Astrocyte (in vitro differentiated cells and primary cell): ENCODE measurements at regions not wholly inside any gene's neighbourhood (a gene's known extent, or its start where the extent isn't known, plus 50 kb on each side); places are given as distances from the start of the nearest gene placed in this dataset.
"Not testable (repeated sequence)": the region's sequence is repeated elsewhere in the genome, so short reads cannot be mapped to it uniquely, and the experiment has no call there.

ENCODE experiments used
- DNase-seq: peaks from one replicate; pipeline ENCODE4 v3.0.0-alpha.2; 2010; ENCODE audit warnings: low read depth
- FAIRE-seq: peaks from 2 replicates; lab custom pipeline; 2011; peaks lifted over from hg19 to GRCh38; lab: Jason Lieb, UNC
- H2AFZ ChIP-seq: 2 replicates; pipeline ENCODE4 v1.6.0; 2012; ENCODE audit warnings: low read depth, low read length, inconsistent platforms
- H3K27ac ChIP-seq: 2 replicates; pipeline ENCODE4 v1.5.1; 2011; ENCODE audit warnings: low read depth, low read length, inconsistent platforms
- H3K27me3 ChIP-seq: 2 replicates; pipeline ENCODE4 v1.6.0; 2011; ENCODE audit warnings: low read length, inconsistent platforms; ENCODE audit not compliant: insufficient read depth
- H3K36me3 ChIP-seq: 2 replicates; pipeline ENCODE4 v1.5.1; 2011; ENCODE audit warnings: low read length, inconsistent platforms; ENCODE audit not compliant: insufficient read depth
- H3K4me1 ChIP-seq: 2 replicates; pipeline ENCODE4 v1.5.1; 2011; ENCODE audit warnings: low read length, inconsistent platforms; ENCODE audit not compliant: insufficient read depth
- H3K4me2 ChIP-seq: 2 replicates; pipeline ENCODE4 v1.6.0; 2012; ENCODE audit warnings: low read length, inconsistent platforms
- H3K4me3 ChIP-seq: 2 replicates; pipeline ENCODE4 v1.5.1; 2011; ENCODE audit warnings: low read depth, mild to moderate bottlenecking, low read length, inconsistent platforms; ENCODE audit not compliant: insufficient read depth
- H3K79me2 ChIP-seq: 2 replicates; pipeline ENCODE4 v1.6.0; 2012; ENCODE audit warnings: mild to moderate bottlenecking, low read length, inconsistent platforms; ENCODE audit not compliant: insufficient read depth
- H3K9ac ChIP-seq: 2 replicates; pipeline ENCODE4 v1.6.0; 2012; ENCODE audit warnings: mild to moderate bottlenecking, low read length, inconsistent platforms
- H3K9me3 ChIP-seq: 2 replicates; pipeline ENCODE4 v1.5.1; 2012; ENCODE audit warnings: low read depth, mild to moderate bottlenecking, low read length, inconsistent platforms; ENCODE audit not compliant: insufficient read depth
- H4K20me1 ChIP-seq: 2 replicates; pipeline ENCODE4 v1.6.0; 2012; ENCODE audit warnings: low read length, inconsistent platforms; ENCODE audit not compliant: insufficient read depth
- H3K27ac Mint-ChIP-seq: one replicate; pipeline ENCODE4 v1.8.0; 2021; ENCODE audit warnings: mild to moderate bottlenecking, mixed read lengths; ENCODE audit not compliant: unreplicated experiment
- H3K27me3 Mint-ChIP-seq: one replicate; pipeline ENCODE4 v1.8.0; 2021; ENCODE audit warnings: low read depth, mixed read lengths; ENCODE audit not compliant: unreplicated experiment
- H3K36me3 Mint-ChIP-seq: one replicate; pipeline ENCODE4 v1.8.0; 2021; ENCODE audit warnings: low read depth, mixed read lengths; ENCODE audit not compliant: unreplicated experiment
- H3K4me1 Mint-ChIP-seq: one replicate; pipeline ENCODE4 v1.8.0; 2021; ENCODE audit warnings: low read depth, mixed read lengths; ENCODE audit not compliant: unreplicated experiment
- H3K4me3 Mint-ChIP-seq: one replicate; pipeline ENCODE4 v1.8.0; 2021; ENCODE audit warnings: mild to moderate bottlenecking, moderate library complexity, mixed read lengths; ENCODE audit not compliant: unreplicated experiment
- H3K9me3 Mint-ChIP-seq: one replicate; pipeline ENCODE4 v1.8.0; 2021; ENCODE audit warnings: mild to moderate bottlenecking, mixed read lengths; ENCODE audit not compliant: unreplicated experiment
- EZH2 ChIP-seq: IDR thresholded peaks from 2 replicates; pipeline ENCODE4 v1.6.1; 2012; ENCODE audit warnings: mild to moderate bottlenecking, low read length, inconsistent platforms; ENCODE audit not compliant: insufficient read depth
- TF ChIP-seq, protein P1 (sequence below): IDR thresholded peaks from 2 replicates; pipeline ENCODE4 v1.5.1; 2011; ENCODE audit warnings: low read depth, mild to moderate bottlenecking, inconsistent platforms, low read length, moderate library complexity; ENCODE audit not compliant: insufficient read depth

DNA sequence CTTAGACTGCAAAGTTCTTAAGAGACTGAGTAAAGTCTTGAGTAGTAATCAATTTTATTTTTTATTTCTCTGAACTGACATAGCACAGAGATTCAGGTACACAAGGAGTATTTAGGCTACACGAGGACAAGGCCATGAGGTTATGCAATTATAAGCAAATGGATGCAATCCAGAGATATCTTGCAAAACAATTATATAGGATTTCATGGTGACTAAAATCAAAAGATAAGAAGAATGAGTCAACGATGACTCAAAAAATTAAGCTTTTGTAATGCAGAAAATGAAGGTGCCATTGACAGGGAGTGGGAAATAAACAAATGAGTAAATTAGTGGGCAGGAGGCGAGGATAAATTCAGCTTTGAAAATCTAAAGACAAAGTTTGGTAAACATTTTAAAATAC is 66.7 kb upstream of the MYO3A start:
- Histone ChIP-seq H3K9ac (no peak overlapping the region), H3K27me3 (no peaks in the 10 kb centered on the region), H3K27ac (no peak overlapping the region), H3K4me2 (no peak overlapping the region), H3K36me3 (no peaks in the 10 kb centered on the region), H3K4me3 (no peak overlapping the region), H2AFZ (no peak overlapping the region), H3K4me1 (no peaks in the 10 kb centered on the region), H3K9me3 (no peaks in the 10 kb centered on the region), H4K20me1 (no peaks in the 10 kb centered on the region), H3K79me2 (no peaks in the 10 kb centered on the region)
- Mint-ChIP-seq H3K4me1 (no peaks in the 10 kb centered on the region), H3K9me3 (peaks cover 9% of the 10 kb centered on the region), H3K4me3 (no peak overlapping the region), H3K36me3 (no peaks in the 10 kb centered on the region), H3K27ac (no peak overlapping the region), H3K27me3 (no peaks in the 10 kb centered on the region)
- DNase-seq (peak; percentile 41), FAIRE-seq (no peak)
- TF ChIP-seq, protein P1, sequence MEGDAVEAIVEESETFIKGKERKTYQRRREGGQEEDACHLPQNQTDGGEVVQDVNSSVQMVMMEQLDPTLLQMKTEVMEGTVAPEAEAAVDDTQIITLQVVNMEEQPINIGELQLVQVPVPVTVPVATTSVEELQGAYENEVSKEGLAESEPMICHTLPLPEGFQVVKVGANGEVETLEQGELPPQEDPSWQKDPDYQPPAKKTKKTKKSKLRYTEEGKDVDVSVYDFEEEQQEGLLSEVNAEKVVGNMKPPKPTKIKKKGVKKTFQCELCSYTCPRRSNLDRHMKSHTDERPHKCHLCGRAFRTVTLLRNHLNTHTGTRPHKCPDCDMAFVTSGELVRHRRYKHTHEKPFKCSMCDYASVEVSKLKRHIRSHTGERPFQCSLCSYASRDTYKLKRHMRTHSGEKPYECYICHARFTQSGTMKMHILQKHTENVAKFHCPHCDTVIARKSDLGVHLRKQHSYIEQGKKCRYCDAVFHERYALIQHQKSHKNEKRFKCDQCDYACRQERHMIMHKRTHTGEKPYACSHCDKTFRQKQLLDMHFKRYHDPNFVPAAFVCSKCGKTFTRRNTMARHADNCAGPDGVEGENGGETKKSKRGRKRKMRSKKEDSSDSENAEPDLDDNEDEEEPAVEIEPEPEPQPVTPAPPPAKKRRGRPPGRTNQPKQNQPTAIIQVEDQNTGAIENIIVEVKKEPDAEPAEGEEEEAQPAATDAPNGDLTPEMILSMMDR, result no peak
- TF ChIP-seq EZH2, result no peak

DNA sequence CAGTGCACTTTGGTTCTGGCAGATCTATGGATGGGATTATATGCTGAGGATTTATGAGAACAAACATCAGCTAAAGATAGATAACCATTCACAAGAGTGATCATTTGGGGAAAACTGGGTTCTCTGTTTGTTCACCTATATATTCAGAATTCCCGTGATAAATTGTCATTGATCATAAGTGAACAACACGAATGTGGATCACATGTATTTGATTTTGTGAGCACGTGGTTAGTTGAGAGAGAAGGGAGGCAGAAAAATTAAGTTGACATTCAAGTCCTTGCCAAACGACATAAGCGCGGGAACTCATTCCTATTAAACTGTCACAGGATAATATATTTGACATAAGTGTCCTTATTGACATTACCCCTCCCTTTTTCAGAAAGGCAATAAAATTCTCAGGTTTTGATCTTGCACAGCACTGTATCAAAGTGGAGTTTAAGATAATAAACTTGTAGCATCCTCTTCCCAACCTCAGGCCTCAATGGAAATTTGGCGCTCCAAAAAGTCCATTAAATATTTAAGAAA is 64.9 kb upstream of the MYO3A start:
- Mint-ChIP-seq H3K27me3 (peaks cover 2% of the 10 kb centered on the region), H3K36me3 (no peaks in the 10 kb centered on the region), H3K4me1 (no peaks in the 10 kb centered on the region), H3K27ac (no peak overlapping the region), H3K9me3 (peaks cover 8% of the 10 kb centered on the region), H3K4me3 (no peak overlapping the region)
- DNase-seq (no peak), FAIRE-seq (no peak)
- Histone ChIP-seq H3K4me2 (no peak overlapping the region), H3K36me3 (no peaks in the 10 kb centered on the region), H3K9me3 (no peaks in the 10 kb centered on the region), H3K4me1 (no peaks in the 10 kb centered on the region), H3K79me2 (no peaks in the 10 kb centered on the region), H3K4me3 (no peak overlapping the region), H3K9ac (no peak overlapping the region), H2AFZ (no peak overlapping the region), H3K27ac (no peak overlapping the region), H3K27me3 (no peaks in the 10 kb centered on the region), H4K20me1 (no peaks in the 10 kb centered on the region)
- TF ChIP-seq EZH2, result no peak
- TF ChIP-seq, protein P1, result no peak

DNA sequence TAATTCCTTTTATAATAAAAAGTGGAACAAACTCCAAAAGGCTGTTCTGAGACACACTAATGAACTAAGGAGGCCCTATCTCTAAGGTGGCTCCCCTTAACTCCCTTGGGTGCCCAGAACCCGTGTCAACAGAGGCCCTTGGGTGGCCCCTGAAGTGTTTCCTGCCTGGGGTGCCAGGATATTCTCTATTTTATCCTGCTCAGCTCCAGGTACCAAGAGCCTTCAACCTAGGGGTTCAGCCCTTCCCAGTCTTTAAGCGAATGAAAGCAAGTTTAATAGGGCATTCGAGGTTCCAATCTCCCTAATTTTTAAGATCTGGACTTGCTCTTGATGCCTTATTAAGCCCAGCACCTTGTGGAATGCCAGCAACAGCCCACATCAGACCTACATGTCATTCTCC is 64.4 kb upstream of the MYO3A start:
- Mint-ChIP-seq H3K36me3 (no peaks in the 10 kb centered on the region), H3K9me3 (peaks cover 8% of the 10 kb centered on the region), H3K27me3 (peaks cover 2% of the 10 kb centered on the region), H3K4me3 (no peak overlapping the region), H3K4me1 (no peaks in the 10 kb centered on the region), H3K27ac (no peak overlapping the region)
- H3K27ac ChIP-seq, result no peak overlapping the region
- DNase-seq (no peak), FAIRE-seq (no peak)
- H3K4me2 ChIP-seq, result no peak overlapping the region
- no peak overlapping the region for H3K9ac ChIP-seq
- H4K20me1 ChIP-seq, result no peaks in the 10 kb centered on the region
- H3K36me3 ChIP-seq, result no peaks in the 10 kb centered on the region
- TF ChIP-seq, protein P1, result no peak
- no peak for TF ChIP-seq EZH2
- no peaks in the 10 kb centered on the region for H3K79me2 ChIP-seq
- H3K4me1 ChIP-seq, result no peaks in the 10 kb centered on the region
- no peaks in the 10 kb centered on the region for H3K9me3 ChIP-seq
- H3K27me3 ChIP-seq, result peaks cover 2% of the 10 kb centered on the region
- H2AFZ ChIP-seq, result no peak overlapping the region
- H3K4me3 ChIP-seq, result no peak overlapping the region

DNA sequence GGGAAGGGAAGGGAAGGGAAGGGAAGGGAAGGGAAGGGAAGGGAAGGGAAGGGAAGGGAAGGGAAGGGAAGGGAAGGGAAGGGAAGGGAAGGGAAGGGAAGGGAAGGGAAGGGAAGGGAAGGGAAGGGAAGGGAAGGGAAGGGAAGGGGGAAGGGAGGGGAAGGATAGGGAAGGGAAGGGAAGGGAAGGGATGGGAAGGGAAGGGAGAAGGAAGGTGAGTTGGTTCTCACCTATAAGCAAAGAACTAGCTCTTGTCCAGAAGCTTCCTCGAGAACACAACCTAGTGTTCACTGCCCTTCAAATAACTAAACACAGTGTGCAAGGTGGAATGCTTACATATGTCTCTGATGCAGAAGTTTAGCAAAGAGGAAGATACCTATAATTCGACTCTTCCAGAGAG is 59.6 kb upstream of the MYO3A start:
- H3K9me3 ChIP-seq, H3K9ac ChIP-seq, H3K36me3 Mint-ChIP-seq, H3K4me2 ChIP-seq, H3K27ac ChIP-seq, H3K4me3 ChIP-seq, H3K27ac Mint-ChIP-seq, H3K79me2 ChIP-seq, H3K9me3 Mint-ChIP-seq, H3K27me3 Mint-ChIP-seq, H3K4me3 Mint-ChIP-seq, H4K20me1 ChIP-seq, H3K27me3 ChIP-seq, H2AFZ ChIP-seq, H3K36me3 ChIP-seq, H3K4me1 ChIP-seq, FAIRE-seq, H3K4me1 Mint-ChIP-seq, DNase-seq: not testable (repeated sequence)
